ENCODE measurements at regions not wholly inside any gene's neighbourhood (a gene's known extent, or its start where the extent isn't known, plus 50 kb on each side); places are given as distances from the start of the nearest gene placed in this dataset.

DNA sequence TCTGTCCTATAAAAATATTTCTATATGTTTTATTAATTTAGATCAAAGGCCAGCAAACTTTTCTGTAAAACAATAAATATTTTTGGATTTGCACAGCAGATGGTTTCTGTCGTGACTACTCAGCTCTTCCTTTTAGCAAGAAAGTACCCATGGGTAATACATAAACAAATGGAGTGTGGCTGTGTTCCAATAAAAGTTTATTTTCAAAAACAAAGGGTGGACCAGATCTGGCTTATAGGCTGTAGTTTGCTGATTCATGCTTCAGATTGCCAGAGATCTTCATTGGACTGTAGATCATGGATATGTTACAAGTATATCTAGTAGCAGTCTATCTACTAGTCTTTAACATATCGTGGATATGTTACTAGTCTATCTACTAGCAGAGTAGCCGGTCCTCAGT is 590.5 kb downstream of the CSNK1G3 start:
- ATAC-seq (no peak), DNase-seq (ENCODE audit: low read depth, low spot score) (no peak)
- Histone ChIP-seq H3K9ac (ENCODE audit: low read length) (no peak overlapping the region), H3K79me2 (ENCODE audit: insufficient read depth, low read length) (no peaks in the 10 kb centered on the region), H3K4me1 (ENCODE audit: control insufficient read depth in 1 of 2, insufficient read depth in 2 of 2, low read length in 2 of 2) (no peaks in the 10 kb centered on the region), H3K9me3 (ENCODE audit: control insufficient read depth in 1 of 2, insufficient read depth in 1 of 2, low read depth in 1 of 2, low read length in 2 of 2) (no peaks in the 10 kb centered on the region), H3K27me3 (ENCODE audit: insufficient read depth, low read length) (no peaks in the 10 kb centered on the region), H3K27ac (ENCODE audit: low read depth, low read length) (no peak overlapping the region), H3K4me3 (replicated peaks in 1 of 2; ENCODE audit: low read depth in 1 of 2, low read length in 2 of 2) (no peak overlapping the region), H2AFZ (ENCODE audit: low read depth, low read length, poor library complexity, severe bottlenecking) (no peak overlapping the region), H4K20me1 (ENCODE audit: insufficient read depth) (no peaks in the 10 kb centered on the region), H3K36me3 (ENCODE audit: control insufficient read depth in 1 of 2, insufficient read depth in 2 of 2, low read length in 2 of 2) (no peaks in the 10 kb centered on the region), H3K4me2 (ENCODE audit: low read length) (no peak overlapping the region), H3K9me2 (ENCODE audit: insufficient read depth) (no peaks in the 10 kb centered on the region; the same call in 1 of the 2 replicates)
- ChIA-PET CTCF (no interaction called here), POLR2A (no interaction called here), RAD21 (ENCODE audit: low non-redundant PET in 1 of 2, low total read pairs in 2 of 2, uncharacterized antibody in 2 of 2, unreplicated experiment in 2 of 2) (no interaction called here)
- TF ChIP-seq, protein P1, sequence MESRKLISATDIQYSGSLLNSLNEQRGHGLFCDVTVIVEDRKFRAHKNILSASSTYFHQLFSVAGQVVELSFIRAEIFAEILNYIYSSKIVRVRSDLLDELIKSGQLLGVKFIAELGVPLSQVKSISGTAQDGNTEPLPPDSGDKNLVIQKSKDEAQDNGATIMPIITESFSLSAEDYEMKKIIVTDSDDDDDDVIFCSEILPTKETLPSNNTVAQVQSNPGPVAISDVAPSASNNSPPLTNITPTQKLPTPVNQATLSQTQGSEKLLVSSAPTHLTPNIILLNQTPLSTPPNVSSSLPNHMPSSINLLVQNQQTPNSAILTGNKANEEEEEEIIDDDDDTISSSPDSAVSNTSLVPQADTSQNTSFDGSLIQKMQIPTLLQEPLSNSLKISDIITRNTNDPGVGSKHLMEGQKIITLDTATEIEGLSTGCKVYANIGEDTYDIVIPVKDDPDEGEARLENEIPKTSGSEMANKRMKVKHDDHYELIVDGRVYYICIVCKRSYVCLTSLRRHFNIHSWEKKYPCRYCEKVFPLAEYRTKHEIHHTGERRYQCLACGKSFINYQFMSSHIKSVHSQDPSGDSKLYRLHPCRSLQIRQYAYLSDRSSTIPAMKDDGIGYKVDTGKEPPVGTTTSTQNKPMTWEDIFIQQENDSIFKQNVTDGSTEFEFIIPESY (IDR thresholded peaks at IDR 0.05; ENCODE audit: extremely low read depth, insufficient replicate concordance, low read length) = no peak
- no TSS peak for BruUV-seq (replicated peaks)
- intact Hi-C loops (cut with micrococcal nuclease) = no loop called here

DNA sequence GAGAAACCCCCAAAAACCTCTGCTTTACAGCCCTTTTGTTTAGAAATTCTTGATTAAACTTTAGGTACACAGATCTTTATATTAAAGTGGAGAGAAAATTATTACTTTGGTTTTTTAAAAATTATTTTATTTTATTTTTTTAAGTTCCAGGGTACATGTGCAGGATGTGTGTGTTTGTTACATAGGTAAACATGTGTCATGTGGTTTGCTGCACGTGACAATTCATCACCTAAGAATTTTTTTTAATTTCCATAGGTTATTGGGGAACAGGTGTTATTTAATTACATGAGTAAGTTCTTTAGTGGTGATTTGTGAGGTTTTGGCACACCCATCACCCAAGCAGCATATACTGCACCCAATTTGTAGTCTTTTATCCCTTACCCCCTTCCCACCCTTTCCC is 581.7 kb downstream of the CSNK1G3 start:
- Histone ChIP-seq H3K4me3 (replicated peaks in 1 of 2; ENCODE audit: low read depth in 1 of 2, low read length in 2 of 2) (no peak overlapping the region), H3K36me3 (ENCODE audit: control insufficient read depth in 1 of 2, insufficient read depth in 2 of 2, low read length in 2 of 2) (no peaks in the 10 kb centered on the region), H3K27me3 (ENCODE audit: insufficient read depth, low read length) (no peaks in the 10 kb centered on the region), H3K9me2 (ENCODE audit: insufficient read depth) (no peaks in the 10 kb centered on the region), H4K20me1 (ENCODE audit: insufficient read depth) (no peaks in the 10 kb centered on the region), H3K9me3 (ENCODE audit: control insufficient read depth in 1 of 2, insufficient read depth in 1 of 2, low read depth in 1 of 2, low read length in 2 of 2) (no peaks in the 10 kb centered on the region), H3K4me1 (ENCODE audit: control insufficient read depth in 1 of 2, insufficient read depth in 2 of 2, low read length in 2 of 2) (no peaks in the 10 kb centered on the region), H3K4me2 (ENCODE audit: low read length) (no peak overlapping the region), H3K27ac (ENCODE audit: low read depth, low read length) (no peak overlapping the region), H3K79me2 (ENCODE audit: insufficient read depth, low read length) (no peaks in the 10 kb centered on the region), H3K9ac (ENCODE audit: low read length) (no peak overlapping the region), H2AFZ (ENCODE audit: low read depth, low read length, poor library complexity, severe bottlenecking) (no peak overlapping the region)
- CTCF ChIA-PET = no interaction called here
- POLR2A ChIA-PET = no interaction called here
- BruUV-seq (replicated peaks) = no TSS peak
- ATAC-seq = no peak
- no peak for DNase-seq (ENCODE audit: low read depth, low spot score)
- RAD21 ChIA-PET (ENCODE audit: low non-redundant PET in 1 of 2, low total read pairs in 2 of 2, uncharacterized antibody in 2 of 2, unreplicated experiment in 2 of 2) = no interaction called here
- intact Hi-C loops (cut with micrococcal nuclease) = no loop called here
- TF ChIP-seq CEBPB (IDR thresholded peaks at IDR 0.05; ENCODE audit: low read depth) (no peak), ZFX (IDR thresholded peaks at IDR 0.05) (no peak), POLR2AphosphoS5 (IDR thresholded peaks at IDR 0.05; ENCODE audit: low read depth, low read length) (no peak), SP1 (IDR thresholded peaks at IDR 0.05; ENCODE audit: low read depth) (no peak), TCF7L2 (IDR thresholded peaks at IDR 0.05; ENCODE audit: borderline replicate concordance, extremely low read depth, insufficient read depth, insufficient read length) (no peak), ZNF274 (IDR thresholded peaks at IDR 0.05; ENCODE audit: low read depth, low read length) (no peak), CTCF (IDR thresholded peaks at IDR 0.05 in 2 of 3, conservative IDR thresholded peaks at IDR 0.05 in 1 of 3; ENCODE audit: borderline replicate concordance in 1 of 3, insufficient read depth in 1 of 3, low read depth in 2 of 3, low read length in 2 of 3) (no peak)
- TF ChIP-seq, protein P2, sequence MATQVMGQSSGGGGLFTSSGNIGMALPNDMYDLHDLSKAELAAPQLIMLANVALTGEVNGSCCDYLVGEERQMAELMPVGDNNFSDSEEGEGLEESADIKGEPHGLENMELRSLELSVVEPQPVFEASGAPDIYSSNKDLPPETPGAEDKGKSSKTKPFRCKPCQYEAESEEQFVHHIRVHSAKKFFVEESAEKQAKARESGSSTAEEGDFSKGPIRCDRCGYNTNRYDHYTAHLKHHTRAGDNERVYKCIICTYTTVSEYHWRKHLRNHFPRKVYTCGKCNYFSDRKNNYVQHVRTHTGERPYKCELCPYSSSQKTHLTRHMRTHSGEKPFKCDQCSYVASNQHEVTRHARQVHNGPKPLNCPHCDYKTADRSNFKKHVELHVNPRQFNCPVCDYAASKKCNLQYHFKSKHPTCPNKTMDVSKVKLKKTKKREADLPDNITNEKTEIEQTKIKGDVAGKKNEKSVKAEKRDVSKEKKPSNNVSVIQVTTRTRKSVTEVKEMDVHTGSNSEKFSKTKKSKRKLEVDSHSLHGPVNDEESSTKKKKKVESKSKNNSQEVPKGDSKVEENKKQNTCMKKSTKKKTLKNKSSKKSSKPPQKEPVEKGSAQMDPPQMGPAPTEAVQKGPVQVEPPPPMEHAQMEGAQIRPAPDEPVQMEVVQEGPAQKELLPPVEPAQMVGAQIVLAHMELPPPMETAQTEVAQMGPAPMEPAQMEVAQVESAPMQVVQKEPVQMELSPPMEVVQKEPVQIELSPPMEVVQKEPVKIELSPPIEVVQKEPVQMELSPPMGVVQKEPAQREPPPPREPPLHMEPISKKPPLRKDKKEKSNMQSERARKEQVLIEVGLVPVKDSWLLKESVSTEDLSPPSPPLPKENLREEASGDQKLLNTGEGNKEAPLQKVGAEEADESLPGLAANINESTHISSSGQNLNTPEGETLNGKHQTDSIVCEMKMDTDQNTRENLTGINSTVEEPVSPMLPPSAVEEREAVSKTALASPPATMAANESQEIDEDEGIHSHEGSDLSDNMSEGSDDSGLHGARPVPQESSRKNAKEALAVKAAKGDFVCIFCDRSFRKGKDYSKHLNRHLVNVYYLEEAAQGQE (IDR thresholded peaks at IDR 0.05; ENCODE audit: low read depth) = no peak
- TF ChIP-seq, protein P1 (IDR thresholded peaks at IDR 0.05; ENCODE audit: extremely low read depth, insufficient replicate concordance, low read length) = no peak

Measured in HCT116 (cell line).